HG02642 (cell line): ENCODE measurements at regions not wholly inside any gene's neighbourhood (a gene's known extent, or its start where the extent isn't known, plus 50 kb on each side); places are given as distances from the start of the nearest gene placed in this dataset.
"Not testable (repeated sequence)": the region's sequence is repeated elsewhere in the genome, so short reads cannot be mapped to it uniquely, and the experiment has no call there.

Source experiments
- ATAC-seq: cut with Tn5 transposase; IDR thresholded peaks from one replicate; pipeline ENCODE4 v1.9.1; 2021; ENCODE audit warnings: mild to moderate bottlenecking; ENCODE audit not compliant: unreplicated experiment, poor library complexity

DNA sequence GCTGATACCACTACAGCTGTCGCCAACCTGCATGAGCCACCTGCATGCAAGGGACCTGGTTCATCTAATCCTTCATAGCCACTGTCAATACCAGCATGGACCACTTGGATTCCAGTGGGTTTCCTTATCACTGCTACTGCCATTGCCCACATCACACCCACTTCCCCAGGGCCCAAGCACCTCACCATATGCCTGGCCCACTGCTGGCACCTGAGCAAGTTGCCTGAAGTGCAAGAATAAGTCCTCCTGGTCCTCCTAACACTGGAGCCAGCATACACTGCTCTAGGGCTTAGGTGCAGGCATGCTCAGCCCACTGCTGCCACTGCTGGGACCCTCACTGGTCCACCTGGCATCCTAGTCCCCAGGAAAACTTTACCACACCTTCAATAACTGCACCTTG is 1136.8 kb upstream of the ADGRL4 start:
- ATAC-seq: no peak

DNA sequence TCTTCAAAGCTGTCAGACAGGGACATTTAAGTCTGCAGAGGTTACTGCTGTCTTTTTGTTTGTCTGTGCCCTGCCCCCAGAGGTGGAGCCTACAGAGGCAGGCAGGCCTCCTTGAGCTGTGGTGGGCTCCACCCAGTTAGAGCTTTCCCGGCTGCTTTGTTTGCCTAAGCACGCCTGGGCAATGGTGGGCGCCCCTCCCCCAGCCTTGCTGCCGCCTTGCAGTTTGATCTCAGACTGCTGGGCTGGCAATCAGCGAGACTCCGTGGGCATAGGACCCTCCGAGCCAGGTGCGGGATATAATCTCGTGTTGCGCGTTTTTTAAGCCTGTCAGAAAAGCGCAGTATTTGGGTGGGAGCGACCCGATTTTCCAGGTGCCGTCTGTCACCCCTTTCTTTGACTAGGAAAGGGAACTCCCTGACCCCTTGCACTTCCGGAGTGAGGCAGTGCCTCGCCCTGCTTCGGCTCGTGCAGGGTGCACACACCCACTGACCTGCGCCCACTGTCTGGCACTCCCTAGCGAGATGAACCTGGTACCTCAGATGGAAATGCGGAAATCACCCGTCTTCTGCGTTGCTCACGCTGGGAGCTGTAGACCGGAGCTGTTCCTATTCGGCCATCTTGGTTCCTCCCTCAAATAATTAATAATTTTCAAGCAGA is 1131.5 kb upstream of the ADGRL4 start:
- not testable (repeated sequence) for ATAC-seq

GRCh38 chr1:80113168-80114038 is 1106.9 kb upstream of the ADGRL4 start:
- ATAC-seq: no peak

DNA sequence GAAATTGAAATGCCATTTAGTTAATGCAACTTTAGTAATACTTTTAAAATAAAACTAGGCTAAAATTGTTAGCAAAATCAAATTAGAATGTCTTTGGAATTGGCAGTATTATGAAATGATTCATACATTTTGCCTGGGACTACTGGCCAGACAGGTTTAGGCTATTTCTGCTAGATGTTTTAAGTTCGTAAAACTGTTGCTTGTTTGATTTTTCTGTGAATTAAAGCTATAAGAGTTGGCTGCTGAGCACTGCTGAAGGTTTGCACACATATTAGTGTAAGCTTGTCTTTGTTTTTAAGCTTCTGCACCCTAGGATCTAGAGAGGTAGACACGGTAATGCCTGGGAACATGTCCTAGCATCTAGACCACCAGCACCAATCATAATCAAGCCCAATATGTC is 1094.6 kb upstream of the ADGRL4 start:
- no peak for ATAC-seq

- no peak for ATAC-seq
These were observed 1093.2 kb upstream of the ADGRL4 start for GRCh38 chr1:80099713-80100112.

- ATAC-seq: no peak
These were observed 1078.5 kb upstream of the ADGRL4 start for GRCh38 chr1:80085067-80085466.

DNA sequence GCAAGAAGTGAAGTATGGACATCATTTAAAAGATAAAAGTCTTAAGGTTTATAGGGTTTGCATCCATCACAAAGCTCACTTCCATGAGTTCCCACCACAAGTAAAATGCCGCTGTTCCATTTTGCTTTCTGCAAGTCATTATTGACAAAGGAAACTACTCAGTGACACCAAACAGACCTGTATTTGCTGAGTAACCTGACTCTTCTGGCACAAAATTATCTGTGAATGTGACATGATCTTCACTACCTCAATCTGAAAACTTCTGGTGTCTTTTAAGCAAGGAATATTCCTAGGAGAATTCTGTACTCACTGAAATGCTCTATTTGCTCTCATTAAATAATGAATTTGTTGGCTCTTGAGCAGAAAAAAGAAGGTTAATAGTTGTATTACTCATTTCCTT is 1077.4 kb upstream of the ADGRL4 start:
- no peak for ATAC-seq

GRCh38 chr1:80076469-80076868 is 1069.9 kb upstream of the ADGRL4 start:
- no peak for ATAC-seq

DNA sequence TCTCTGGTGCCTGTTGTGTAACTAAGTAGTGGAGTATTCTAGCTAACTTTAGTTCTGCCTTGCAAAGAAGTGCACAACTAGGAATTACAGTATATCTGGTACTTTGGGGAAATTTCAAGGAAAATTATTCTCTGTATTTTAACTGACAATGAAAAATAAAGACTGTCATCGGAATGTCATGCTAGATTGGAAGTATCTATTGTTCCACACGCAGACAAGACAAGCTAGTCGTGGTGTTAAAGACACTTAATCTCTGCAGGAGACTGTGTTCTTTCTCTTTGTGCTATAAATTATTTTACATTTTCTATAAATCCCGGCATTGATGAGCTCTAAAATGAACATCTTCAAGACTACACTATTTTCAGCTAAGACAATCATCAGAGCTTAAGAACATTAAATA is 1068.8 kb upstream of the ADGRL4 start:
- no peak for ATAC-seq

DNA sequence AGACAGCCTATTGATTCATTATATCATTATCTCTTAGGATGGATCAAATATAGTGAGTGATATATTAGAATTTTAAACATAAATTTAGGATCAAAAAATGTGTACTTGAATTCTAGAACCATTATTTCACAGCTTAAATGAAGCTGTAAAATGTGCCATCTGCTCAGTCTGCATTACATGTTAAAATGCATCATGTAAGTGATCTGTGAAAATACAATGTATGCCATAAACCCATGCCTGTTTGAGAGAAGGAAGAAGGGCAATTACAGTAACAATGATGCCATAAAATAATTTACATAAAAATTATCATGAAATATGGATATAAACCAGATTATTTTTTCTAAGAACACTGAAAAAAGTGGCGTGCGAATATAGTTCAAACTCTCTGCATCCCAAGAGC is 1066.0 kb upstream of the ADGRL4 start:
- no peak for ATAC-seq

DNA sequence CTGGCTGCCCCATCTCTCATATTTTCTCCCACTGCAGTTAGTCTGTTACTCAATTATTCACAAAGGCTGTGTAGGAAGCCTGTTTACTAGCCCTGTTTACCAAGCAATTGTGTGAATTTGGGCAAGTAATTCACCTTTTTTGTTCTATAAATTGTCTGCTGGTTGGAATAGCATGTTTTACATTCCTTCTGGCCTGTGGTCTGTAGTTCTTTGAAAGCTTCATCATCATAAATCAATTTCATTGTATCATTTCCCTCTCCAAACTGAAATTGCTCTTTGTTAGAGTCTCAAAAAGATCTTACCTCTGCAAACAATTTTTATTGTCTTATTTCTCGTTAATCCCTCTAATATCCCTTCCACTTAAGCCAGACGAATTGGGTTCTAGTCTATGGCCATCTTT is 1059.5 kb upstream of the ADGRL4 start:
- no peak for ATAC-seq

GRCh38 chr1:80064524-80064923 is 1058.0 kb upstream of the ADGRL4 start:
- no peak for ATAC-seq

DNA sequence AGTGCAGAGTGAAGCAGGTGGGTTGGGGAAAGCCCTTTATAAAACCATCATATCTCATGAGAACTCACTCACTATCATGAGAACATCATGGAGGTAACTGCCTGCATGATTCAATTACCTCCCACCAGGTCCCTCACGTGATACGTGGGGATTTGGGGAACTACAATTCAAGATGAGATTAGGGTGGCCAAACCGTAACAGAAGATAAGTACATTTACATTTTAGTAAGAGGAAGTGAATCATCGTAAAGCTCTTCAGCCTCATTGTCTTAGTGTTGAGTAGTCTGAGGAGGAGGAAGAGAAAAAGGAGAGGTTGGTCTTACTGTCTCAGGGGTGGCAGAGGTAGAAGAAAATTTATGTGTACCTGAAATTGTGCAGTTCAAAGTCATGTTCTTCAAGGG is 1053.4 kb upstream of the ADGRL4 start:
- no peak for ATAC-seq

GRCh38 chr1:80056179-80056578 is 1049.6 kb upstream of the ADGRL4 start:
- no peak for ATAC-seq

DNA sequence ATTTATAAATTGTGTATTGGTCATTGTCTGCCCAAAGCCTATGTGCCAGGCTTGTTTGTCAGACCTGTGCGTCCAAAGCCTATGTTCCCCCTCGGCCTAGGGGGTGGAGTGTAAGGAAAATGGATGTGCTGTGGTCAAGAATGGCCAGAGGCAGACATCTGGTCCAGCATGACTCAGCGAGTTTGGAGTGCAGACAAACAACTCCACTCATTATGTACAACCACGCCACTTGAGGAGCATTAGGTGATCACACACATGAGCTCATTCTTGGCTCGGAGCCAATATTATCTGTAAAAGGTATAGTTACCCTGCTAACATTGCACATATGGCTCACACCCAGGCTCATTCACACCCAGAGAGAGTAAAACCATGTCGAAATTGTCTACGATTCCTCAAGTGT is 1047.6 kb upstream of the ADGRL4 start:
- ATAC-seq: no peak

DNA sequence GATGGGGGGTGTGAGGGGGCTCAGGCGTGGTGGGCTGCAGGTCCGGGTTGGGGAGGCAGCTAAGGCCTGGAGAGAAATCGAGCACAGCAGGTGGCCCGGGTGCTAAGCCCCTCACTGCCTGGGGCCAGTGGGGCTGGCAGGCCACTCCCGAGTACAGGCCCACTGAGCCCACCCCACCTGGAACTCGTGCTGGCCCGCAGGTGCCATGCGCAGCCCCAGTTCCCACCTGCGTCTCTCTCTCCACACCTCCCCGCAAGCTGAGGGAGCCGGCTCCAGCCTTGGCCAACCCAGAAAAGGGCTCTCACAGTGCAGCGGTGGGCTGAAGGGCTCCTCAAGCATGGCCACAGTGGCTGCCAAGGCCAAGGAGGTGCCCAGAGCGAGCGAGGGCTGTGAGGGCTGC is 1047.1 kb upstream of the ADGRL4 start:
- no peak for ATAC-seq

- no peak for ATAC-seq
These were observed 1044.0 kb upstream of the ADGRL4 start for GRCh38 chr1:80050523-80050922.

- ATAC-seq: no peak
These were observed 1043.6 kb upstream of the ADGRL4 start for GRCh38 chr1:80050085-80050484.

- no peak for ATAC-seq
These were observed 1042.2 kb upstream of the ADGRL4 start for GRCh38 chr1:80048716-80049115.

- ATAC-seq: no peak
These were observed 1041.3 kb upstream of the ADGRL4 start for GRCh38 chr1:80047791-80048190.

GRCh38 chr1:80044662-80045061 is 1038.1 kb upstream of the ADGRL4 start:
- ATAC-seq: no peak
